CD4-positive, alpha-beta T cell treated with Interleukin-12 subunit alpha and Interleukin-12 subunit beta, for 1 hour (primary cell): ENCODE measurements at regions not wholly inside any gene's neighbourhood (a gene's known extent, or its start where the extent isn't known, plus 50 kb on each side); places are given as distances from the start of the nearest gene placed in this dataset.
"Not testable (repeated sequence)": the region's sequence is repeated elsewhere in the genome, so short reads cannot be mapped to it uniquely, and the experiment has no call there.

Source experiments
- DNase-seq: peaks from one replicate; pipeline ENCODE4 v3.0.0-alpha.2; 2020

- no peak for DNase-seq
Measured at GRCh38 chr6:92485487-92485886, 933.9 kb downstream of the EPHA7 start.

- no peak for DNase-seq
Measured at GRCh38 chr6:92479831-92480230, 939.5 kb downstream of the EPHA7 start.

GRCh38 chr6:92473056-92473455 lies 946.3 kb downstream of the EPHA7 start:
- DNase-seq = no peak

GRCh38 chr6:92469186-92469828 lies 950.1 kb downstream of the EPHA7 start:
- no peak for DNase-seq

- DNase-seq = no peak
Measured at GRCh38 chr6:92468066-92468465, 951.3 kb downstream of the EPHA7 start.

GRCh38 chr6:92460133-92460532 lies 959.2 kb downstream of the EPHA7 start:
- no peak for DNase-seq

GRCh38 chr6:92459606-92460005 lies 959.8 kb downstream of the EPHA7 start:
- DNase-seq = no peak

- DNase-seq = no peak
Measured at GRCh38 chr6:92446052-92446451, 973.3 kb downstream of the EPHA7 start.

GRCh38 chr6:92433911-92434310 lies 985.4 kb downstream of the EPHA7 start:
- DNase-seq = no peak

- no peak for DNase-seq
Measured at GRCh38 chr6:92431502-92431901, 987.9 kb downstream of the EPHA7 start.

- no peak for DNase-seq
Measured at GRCh38 chr6:92428448-92428847, 990.9 kb downstream of the EPHA7 start.

- no peak for DNase-seq
Measured at GRCh38 chr6:92427453-92427852, 991.9 kb downstream of the EPHA7 start.

GRCh38 chr6:92415656-92416055 lies 1003.7 kb downstream of the EPHA7 start:
- DNase-seq = no peak

GRCh38 chr6:92408350-92408749 lies 1011.0 kb downstream of the EPHA7 start:
- DNase-seq = no peak

- no peak for DNase-seq
Measured at GRCh38 chr6:92404281-92404680, 1015.1 kb downstream of the EPHA7 start.

GRCh38 chr6:92399911-92400310 lies 1019.4 kb downstream of the EPHA7 start:
- DNase-seq = no peak

- DNase-seq = not testable (repeated sequence)
Measured at GRCh38 chr6:92388706-92389105, 1030.7 kb downstream of the EPHA7 start.

- DNase-seq = no peak
Measured at GRCh38 chr6:92380803-92381601, 1038.4 kb downstream of the EPHA7 start.

- no peak for DNase-seq
Measured at GRCh38 chr6:92377137-92377536, 1042.2 kb downstream of the EPHA7 start.

- no peak for DNase-seq
Measured at GRCh38 chr6:92376691-92377090, 1042.7 kb downstream of the EPHA7 start.

- DNase-seq = no peak
Measured at GRCh38 chr6:92371211-92372208, 1047.8 kb downstream of the EPHA7 start.

- DNase-seq = no peak
Measured at GRCh38 chr6:92369309-92369708, 1050.0 kb downstream of the EPHA7 start.

- no peak for DNase-seq
Measured at GRCh38 chr6:92364948-92365541, 1054.3 kb downstream of the EPHA7 start.
